ENCODE measurements at regions not wholly inside any gene's neighbourhood (a gene's known extent, or its start where the extent isn't known, plus 50 kb on each side); places are given as distances from the start of the nearest gene placed in this dataset.
"Not testable (repeated sequence)": the region's sequence is repeated elsewhere in the genome, so short reads cannot be mapped to it uniquely, and the experiment has no call there.

GRCh38 chr1:189021577-189021976 lies 1456.1 kb downstream of the BRINP3 start:
- DNase-seq (ENCODE audit: low read depth in 3 of 3) = no peak

GRCh38 chr1:189022015-189022414 lies 1455.6 kb downstream of the BRINP3 start:
- no peak for DNase-seq (ENCODE audit: low read depth in 3 of 3)

- no peak for DNase-seq (ENCODE audit: low read depth in 3 of 3)
Measured at GRCh38 chr1:189027512-189027911, 1450.2 kb downstream of the BRINP3 start.

GRCh38 chr1:189033169-189033568 lies 1444.5 kb downstream of the BRINP3 start:
- no peak for DNase-seq (ENCODE audit: low read depth in 3 of 3)

- DNase-seq (ENCODE audit: low read depth in 3 of 3) = no peak
Measured at GRCh38 chr1:189036628-189037027, 1441.0 kb downstream of the BRINP3 start.

GRCh38 chr1:189046127-189046526 lies 1431.5 kb downstream of the BRINP3 start:
- no peak for DNase-seq (ENCODE audit: low read depth in 3 of 3)

GRCh38 chr1:189084811-189085210 lies 1392.9 kb downstream of the BRINP3 start:
- DNase-seq (ENCODE audit: low read depth in 3 of 3) = no peak

- DNase-seq (ENCODE audit: low read depth in 3 of 3) = no peak
Measured at GRCh38 chr1:189103956-189104355, 1373.7 kb downstream of the BRINP3 start.

GRCh38 chr1:189117072-189117770 lies 1360.4 kb downstream of the BRINP3 start:
- no peak for DNase-seq (ENCODE audit: low read depth in 3 of 3)

- no peak for DNase-seq (ENCODE audit: low read depth in 3 of 3)
Measured at GRCh38 chr1:189121941-189122340, 1355.7 kb downstream of the BRINP3 start.

GRCh38 chr1:189125694-189126093 lies 1352.0 kb downstream of the BRINP3 start:
- DNase-seq (ENCODE audit: low read depth in 3 of 3) = no peak

- DNase-seq (ENCODE audit: low read depth in 3 of 3) = no peak
Measured at GRCh38 chr1:189131576-189131975, 1346.1 kb downstream of the BRINP3 start.

- DNase-seq (ENCODE audit: low read depth in 3 of 3) = not testable (repeated sequence)
Measured at GRCh38 chr1:189139748-189140147, 1337.9 kb downstream of the BRINP3 start.

GRCh38 chr1:189141056-189141455 lies 1336.6 kb downstream of the BRINP3 start:
- DNase-seq (ENCODE audit: low read depth in 3 of 3) = no peak

GRCh38 chr1:189149547-189150375 lies 1327.9 kb downstream of the BRINP3 start:
- no peak for DNase-seq (ENCODE audit: low read depth in 3 of 3)

GRCh38 chr1:189150624-189151023 lies 1327.0 kb downstream of the BRINP3 start:
- no peak for DNase-seq (ENCODE audit: low read depth in 3 of 3)

- DNase-seq (ENCODE audit: low read depth in 3 of 3) = no peak
Measured at GRCh38 chr1:189151361-189151760, 1326.3 kb downstream of the BRINP3 start.

- no peak for DNase-seq (ENCODE audit: low read depth in 3 of 3)
Measured at GRCh38 chr1:189152685-189153084, 1325.0 kb downstream of the BRINP3 start.

GRCh38 chr1:189158155-189158554 lies 1319.5 kb downstream of the BRINP3 start:
- no peak for DNase-seq (ENCODE audit: low read depth in 3 of 3)

GRCh38 chr1:189175889-189176288 lies 1301.8 kb downstream of the BRINP3 start:
- no peak for DNase-seq (ENCODE audit: low read depth in 3 of 3)

GRCh38 chr1:189180057-189180456 lies 1297.6 kb downstream of the BRINP3 start:
- no peak for DNase-seq (ENCODE audit: low read depth in 3 of 3)

- DNase-seq (ENCODE audit: low read depth in 3 of 3) = no peak
Measured at GRCh38 chr1:189185097-189185496, 1292.6 kb downstream of the BRINP3 start.

Measured in stimulated activated CD4-positive, alpha-beta T cell treated with anti-CD3 and anti-CD28 coated beads, TNF-alpha, amount 100 ng/mL, for 48 hours (primary cell).